Nephron progenitor cell (in vitro differentiated cells): ENCODE measurements at regions not wholly inside any gene's neighbourhood (a gene's known extent, or its start where the extent isn't known, plus 50 kb on each side); places are given as distances from the start of the nearest gene placed in this dataset.

ENCODE experiments used
- DNase-seq: peaks from one replicate; pipeline ENCODE4 v3.0.0; 2021
- H3K27ac Mint-ChIP-seq: 2 replicates; pipeline ENCODE4 v1.8.0; 2021; ENCODE audit warnings: mild to moderate bottlenecking, moderate library complexity, mixed read lengths
- H3K27me3 Mint-ChIP-seq: 2 replicates; pipeline ENCODE4 v1.8.0; 2021; ENCODE audit warnings: mild to moderate bottlenecking, low read depth, mixed read lengths; ENCODE audit not compliant: poor library complexity
- H3K36me3 Mint-ChIP-seq: 2 replicates; pipeline ENCODE4 v1.8.0; 2021; ENCODE audit warnings: low read depth, mixed read lengths
- H3K4me1 Mint-ChIP-seq: 2 replicates; pipeline ENCODE4 v1.8.0; 2021; ENCODE audit warnings: mixed read lengths
- H3K4me3 Mint-ChIP-seq: 2 replicates; pipeline ENCODE4 v1.8.0; 2021; ENCODE audit warnings: mild to moderate bottlenecking, moderate library complexity, mixed read lengths
- H3K9me3 Mint-ChIP-seq: 2 replicates; pipeline ENCODE4 v1.8.0; 2021; ENCODE audit warnings: mild to moderate bottlenecking, moderate library complexity, mixed read lengths
- CTCF ChIP-seq: fragments of 200-600 bp; sonication (generic); IDR thresholded peaks from 2 replicates; pipeline ENCODE4 v1.5.0; 2021; ENCODE audit warnings: antibody characterized with exemption

GRCh38 chr4:23120374-23120773, 427.6 kb downstream of the GBA3 start:
- Mint-ChIP-seq H3K4me3 (no peak overlapping the region), H3K27ac (no peak overlapping the region), H3K36me3 (no peaks in the 10 kb centered on the region)

GRCh38 chr4:23117826-23118225, 425.1 kb downstream of the GBA3 start:
- Mint-ChIP-seq H3K27me3 (no peaks in the 10 kb centered on the region), H3K9me3 (no peaks in the 10 kb centered on the region), H3K27ac (no peak overlapping the region), H3K36me3 (no peaks in the 10 kb centered on the region), H3K4me1 (no peaks in the 10 kb centered on the region), H3K4me3 (no peak overlapping the region)
- DNase-seq: no peak
- no peak for TF ChIP-seq CTCF

More at GRCh38 chr4:23120374-23120773, 427.6 kb downstream of the GBA3 start:
- DNase-seq: no peak
- Mint-ChIP-seq H3K4me1 (no peaks in the 10 kb centered on the region), H3K27me3 (no peaks in the 10 kb centered on the region), H3K9me3 (no peaks in the 10 kb centered on the region)
- TF ChIP-seq CTCF: no peak

GRCh38 chr4:23114538-23114937, 421.8 kb downstream of the GBA3 start:
- no peaks in the 10 kb centered on the region for H3K4me1 Mint-ChIP-seq
- H3K36me3 Mint-ChIP-seq: no peaks in the 10 kb centered on the region
- no peak for TF ChIP-seq CTCF
- no peaks in the 10 kb centered on the region for H3K27me3 Mint-ChIP-seq
- H3K9me3 Mint-ChIP-seq: no peaks in the 10 kb centered on the region
- no peak overlapping the region for H3K27ac Mint-ChIP-seq
- no peak for DNase-seq
- no peak overlapping the region for H3K4me3 Mint-ChIP-seq

GRCh38 chr4:23113104-23113503, 420.4 kb downstream of the GBA3 start:
- Mint-ChIP-seq H3K4me1 (no peaks in the 10 kb centered on the region), H3K27ac (no peak overlapping the region), H3K36me3 (no peaks in the 10 kb centered on the region), H3K27me3 (no peaks in the 10 kb centered on the region), H3K9me3 (no peaks in the 10 kb centered on the region), H3K4me3 (no peak overlapping the region)
- DNase-seq: no peak
- no peak for TF ChIP-seq CTCF

- no peak for DNase-seq
- no peaks in the 10 kb centered on the region for H3K27me3 Mint-ChIP-seq
- H3K4me3 Mint-ChIP-seq: no peak overlapping the region
- no peak overlapping the region for H3K27ac Mint-ChIP-seq
- no peaks in the 10 kb centered on the region for H3K4me1 Mint-ChIP-seq
- no peaks in the 10 kb centered on the region for H3K9me3 Mint-ChIP-seq
- no peaks in the 10 kb centered on the region for H3K36me3 Mint-ChIP-seq
- TF ChIP-seq CTCF: no peak
Measured at GRCh38 chr4:23106516-23106915, 413.8 kb downstream of the GBA3 start.

- Mint-ChIP-seq H3K4me1 (no peaks in the 10 kb centered on the region), H3K27me3 (no peaks in the 10 kb centered on the region), H3K4me3 (no peak overlapping the region), H3K9me3 (no peaks in the 10 kb centered on the region), H3K36me3 (no peaks in the 10 kb centered on the region), H3K27ac (no peak overlapping the region)
- TF ChIP-seq CTCF: no peak
- DNase-seq: no peak
Measured at GRCh38 chr4:23105759-23106370, 413.1 kb downstream of the GBA3 start.
